DOHH2 (cell line): ENCODE measurements at regions not wholly inside any gene's neighbourhood (a gene's known extent, or its start where the extent isn't known, plus 50 kb on each side); places are given as distances from the start of the nearest gene placed in this dataset.
"Not testable (repeated sequence)": the region's sequence is repeated elsewhere in the genome, so short reads cannot be mapped to it uniquely, and the experiment has no call there.

ENCODE experiments used
- H3F3A ChIP-seq: fragments of 200-600 bp; sonication (generic), shearing (Covaris generic); 2 replicates; pipeline ENCODE4 v1.6.0; 2016; ENCODE audit warnings: antibody characterized with exemption, mild to moderate bottlenecking; ENCODE audit not compliant: control insufficient read depth, insufficient read depth
- H3K27ac ChIP-seq: fragments of 200-600 bp; sonication (generic); 2 replicates; pipeline ENCODE4 v1.5.1; 2014; ENCODE audit warnings: low read depth, mild to moderate bottlenecking, low read length, moderate library complexity
- H3K27me3 ChIP-seq: fragments of 200-600 bp; sonication (generic); 2 replicates; pipeline ENCODE4 v1.6.1; 2014; ENCODE audit warnings: mild to moderate bottlenecking, low read length, mixed read lengths; ENCODE audit not compliant: control insufficient read depth
- H3K36me3 ChIP-seq: fragments of 200-600 bp; sonication (generic); 2 replicates; pipeline ENCODE4 v1.6.1; 2014; ENCODE audit warnings: mild to moderate bottlenecking, low read length, moderate library complexity, mixed read lengths; ENCODE audit not compliant: control insufficient read depth
- H3K4me1 ChIP-seq: fragments of 200-600 bp; sonication (generic); 2 replicates; pipeline ENCODE4 v1.6.1; 2014; ENCODE audit warnings: mild to moderate bottlenecking, low read length, mixed read lengths; ENCODE audit not compliant: control insufficient read depth
- H3K4me2 ChIP-seq: fragments of 200-600 bp; sonication (generic); 2 replicates; pipeline ENCODE4 v1.6.0; 2014; ENCODE audit warnings: mild to moderate bottlenecking, low read length, moderate library complexity
- H3K4me3 ChIP-seq: fragments of 200-600 bp; sonication (generic); 2 replicates; pipeline ENCODE4 v1.5.1; 2014; ENCODE audit warnings: mild to moderate bottlenecking, low read length, mixed read lengths
- H3K79me2 ChIP-seq: fragments of 200-600 bp; sonication (generic); 2 replicates; pipeline ENCODE4 v1.6.1; 2014; ENCODE audit warnings: mild to moderate bottlenecking, low read length, mixed read lengths; ENCODE audit not compliant: control insufficient read depth
- H3K9me2 ChIP-seq: fragments of 200-600 bp; sonication (generic); replicated peaks from 2 replicates; pipeline ENCODE4 v1.6.1; 2014; ENCODE audit warnings: mild to moderate bottlenecking, low read length, mixed read lengths; ENCODE audit not compliant: control insufficient read depth
- H3K9me3 ChIP-seq: fragments of 200-600 bp; sonication (generic); 2 replicates; pipeline ENCODE4 v1.6.1; 2014; ENCODE audit warnings: antibody characterized with exemption, low read length, mixed read lengths; ENCODE audit not compliant: control insufficient read depth, insufficient read depth
- H4K20me1 ChIP-seq: fragments of 200-600 bp; sonication (generic); 2 replicates; pipeline ENCODE4 v1.6.0; 2014; ENCODE audit warnings: low read depth, mild to moderate bottlenecking, antibody characterized with exemption, low read length, moderate library complexity; ENCODE audit not compliant: control insufficient read depth, insufficient read depth
- EZH2phosphoT487 ChIP-seq: fragments of 200-600 bp; sonication (generic); IDR thresholded peaks from 2 replicates; pipeline ENCODE4 v1.6.1; 2017; ENCODE audit warnings: borderline replicate concordance, mild to moderate bottlenecking, antibody characterized with exemption, low read length, moderate library complexity, mixed read lengths
- TF ChIP-seq, protein P1 (sequence below): fragments of 200-600 bp; sonication (generic); IDR thresholded peaks from one replicate; pipeline ENCODE4 v1.5.1; 2014; ENCODE audit warnings: antibody characterized with exemption, mild to moderate bottlenecking, low read depth, low read length; ENCODE audit not compliant: poor library complexity, severe bottlenecking

DNA sequence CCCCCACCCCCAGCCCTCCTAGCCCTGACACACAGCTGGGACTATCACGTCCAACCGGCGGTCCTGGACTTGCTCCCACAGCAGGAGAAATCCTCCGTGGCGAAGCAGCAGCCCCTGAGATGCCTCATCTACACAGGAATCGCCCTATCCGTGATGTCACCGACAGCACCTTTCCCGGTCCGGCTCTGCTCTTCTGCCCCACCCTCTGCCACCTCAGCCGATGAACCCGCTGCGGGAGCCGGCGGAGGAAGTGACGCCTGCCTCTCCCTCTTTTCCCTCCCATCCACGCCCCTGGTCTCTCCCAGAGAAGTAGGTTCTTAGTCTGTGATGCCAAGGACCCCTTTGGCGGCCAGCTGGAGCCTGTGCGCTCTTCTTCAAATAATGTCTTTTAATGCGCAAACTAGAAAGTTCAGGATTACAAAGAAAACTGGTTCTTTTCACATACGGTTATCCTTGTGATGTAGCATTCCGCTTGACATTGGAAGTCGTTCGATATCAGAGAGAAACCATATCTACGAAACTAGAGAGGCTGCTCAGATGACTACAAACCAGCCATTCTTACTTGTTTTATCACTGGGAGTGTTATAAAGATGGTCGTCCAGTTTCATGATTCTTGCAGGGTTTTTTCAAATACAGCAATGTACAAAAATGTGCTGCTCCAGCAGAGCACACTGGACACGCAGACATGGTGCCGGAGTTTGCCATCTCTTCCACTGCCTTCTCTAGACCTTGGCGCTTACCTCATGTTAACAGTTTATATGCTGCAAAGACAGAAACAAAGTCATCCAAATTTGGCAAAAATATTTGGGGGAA, 120.3 kb downstream of the PPIAL4G start:
- Histone ChIP-seq H3K4me3 (no peak overlapping the region), H3K9me3 (no peaks in the 10 kb centered on the region), H3K79me2 (no peaks in the 10 kb centered on the region), H3F3A (no peaks in the 10 kb centered on the region), H3K4me1 (no peaks in the 10 kb centered on the region), H3K27ac (no peak overlapping the region), H3K9me2 (no peaks in the 10 kb centered on the region), H3K27me3 (peaks cover 3% of the 10 kb centered on the region; the same call in 1 of the 2 replicates), H3K4me2 (no peak overlapping the region), H3K36me3 (no peaks in the 10 kb centered on the region), H4K20me1 (no peaks in the 10 kb centered on the region)
- TF ChIP-seq, protein P1, sequence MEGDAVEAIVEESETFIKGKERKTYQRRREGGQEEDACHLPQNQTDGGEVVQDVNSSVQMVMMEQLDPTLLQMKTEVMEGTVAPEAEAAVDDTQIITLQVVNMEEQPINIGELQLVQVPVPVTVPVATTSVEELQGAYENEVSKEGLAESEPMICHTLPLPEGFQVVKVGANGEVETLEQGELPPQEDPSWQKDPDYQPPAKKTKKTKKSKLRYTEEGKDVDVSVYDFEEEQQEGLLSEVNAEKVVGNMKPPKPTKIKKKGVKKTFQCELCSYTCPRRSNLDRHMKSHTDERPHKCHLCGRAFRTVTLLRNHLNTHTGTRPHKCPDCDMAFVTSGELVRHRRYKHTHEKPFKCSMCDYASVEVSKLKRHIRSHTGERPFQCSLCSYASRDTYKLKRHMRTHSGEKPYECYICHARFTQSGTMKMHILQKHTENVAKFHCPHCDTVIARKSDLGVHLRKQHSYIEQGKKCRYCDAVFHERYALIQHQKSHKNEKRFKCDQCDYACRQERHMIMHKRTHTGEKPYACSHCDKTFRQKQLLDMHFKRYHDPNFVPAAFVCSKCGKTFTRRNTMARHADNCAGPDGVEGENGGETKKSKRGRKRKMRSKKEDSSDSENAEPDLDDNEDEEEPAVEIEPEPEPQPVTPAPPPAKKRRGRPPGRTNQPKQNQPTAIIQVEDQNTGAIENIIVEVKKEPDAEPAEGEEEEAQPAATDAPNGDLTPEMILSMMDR = no peak
- no peak for TF ChIP-seq EZH2phosphoT487

DNA sequence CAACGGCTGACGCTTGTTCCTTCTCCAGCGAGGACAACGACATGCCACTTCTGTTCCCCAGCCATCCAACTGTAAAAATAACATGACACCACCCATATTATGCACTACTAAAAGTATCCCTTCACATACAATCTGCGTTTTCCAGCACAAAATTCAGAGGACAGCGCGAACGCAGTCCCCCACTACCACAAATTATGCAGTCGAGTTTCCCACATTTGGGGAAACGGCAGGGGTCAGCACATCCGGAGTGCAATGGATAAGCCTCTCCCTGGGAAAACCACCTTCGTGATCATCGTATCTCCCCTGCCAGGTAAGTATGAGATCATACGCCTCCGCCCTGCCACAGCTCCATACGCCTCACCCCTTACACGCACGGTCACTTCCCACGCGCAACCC, 120.9 kb downstream of the PPIAL4G start:
- Histone ChIP-seq H3K4me3 (no peak overlapping the region), H3F3A (no peaks in the 10 kb centered on the region), H4K20me1 (no peaks in the 10 kb centered on the region), H3K4me2 (no peak overlapping the region), H3K27ac (no peak overlapping the region), H3K79me2 (no peaks in the 10 kb centered on the region), H3K9me3 (no peaks in the 10 kb centered on the region), H3K27me3 (peaks cover 6% of the 10 kb centered on the region; the same call in 1 of the 2 replicates), H3K4me1 (no peaks in the 10 kb centered on the region), H3K9me2 (no peaks in the 10 kb centered on the region), H3K36me3 (no peaks in the 10 kb centered on the region)
- TF ChIP-seq EZH2phosphoT487 = no peak
- TF ChIP-seq, protein P1 = no peak

DNA sequence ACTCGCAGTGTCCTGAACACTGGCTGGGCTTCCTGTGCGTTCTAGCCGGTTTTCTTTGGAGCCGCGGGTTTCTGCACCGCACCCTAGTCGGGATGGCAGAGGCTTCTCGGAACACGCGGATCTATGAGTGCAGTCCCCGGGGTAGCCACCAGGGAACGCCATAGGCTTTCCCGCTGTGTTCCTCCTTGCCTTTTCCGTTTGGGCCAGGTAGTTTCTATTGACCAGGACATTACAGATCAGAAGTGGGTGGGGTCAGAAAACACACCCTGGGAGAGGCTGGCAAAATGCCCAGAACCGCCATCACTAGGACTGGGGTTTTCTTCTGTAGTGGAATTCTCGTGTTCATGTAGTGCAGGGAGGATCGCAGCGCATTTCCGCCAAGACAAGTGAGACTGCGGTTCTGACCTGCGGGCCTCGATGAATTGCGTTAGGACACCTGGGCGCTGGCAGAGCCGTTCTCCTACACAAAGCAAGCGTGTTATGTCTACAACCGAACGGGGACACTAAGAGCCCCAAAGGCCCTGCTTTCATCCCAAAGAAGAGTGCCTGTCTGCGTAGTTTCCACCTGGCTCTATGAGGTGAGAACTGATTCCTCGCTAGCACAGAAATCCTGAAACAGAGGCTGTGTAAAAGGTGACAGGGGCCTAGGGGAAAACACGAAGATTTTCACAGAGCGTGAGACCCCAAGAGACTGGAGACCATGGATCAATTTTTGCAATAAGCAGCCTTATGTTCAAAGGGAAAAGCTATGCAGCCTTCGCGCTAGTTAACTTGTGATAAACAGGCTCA, 121.5 kb downstream of the PPIAL4G start:
- not testable (repeated sequence) for H3K4me3 ChIP-seq, H3K9me2 ChIP-seq, H3F3A ChIP-seq, H3K4me2 ChIP-seq, H3K9me3 ChIP-seq, H4K20me1 ChIP-seq, H3K27ac ChIP-seq, H3K79me2 ChIP-seq, H3K4me1 ChIP-seq, H3K27me3 ChIP-seq, H3K36me3 ChIP-seq
- TF ChIP-seq, protein P1 = peak; percentile 15
